Calu3 (cell line): ENCODE measurements at regions not wholly inside any gene's neighbourhood (a gene's known extent, or its start where the extent isn't known, plus 50 kb on each side); places are given as distances from the start of the nearest gene placed in this dataset.

ENCODE experiments used
- BruUV-seq: library from RNA; stranded (reverse); fragments of 400-500 nt; replicated peaks from 2 replicates; lab custom pipeline; 2021; lab: Mats Ljungman, UMichigan
- CTCF ChIA-PET: fragments of 300-600 bp; sonication (Branson Sonifier 250); formaldehyde crosslinking; loops from one replicate; lab custom pipeline; 2022; ENCODE audit warnings: antibody characterized with exemption; lab: Charles Lee
- DNase-seq: peaks from one replicate; pipeline ENCODE4 v3.0.0; 2022
- H3K27ac Mint-ChIP-seq: one replicate; pipeline ENCODE4 v1.8.0; 2022; ENCODE audit warnings: mixed read lengths; ENCODE audit not compliant: unreplicated experiment
- H3K27me3 Mint-ChIP-seq: one replicate; pipeline ENCODE4 v1.8.0; 2022; ENCODE audit warnings: mixed read lengths; ENCODE audit not compliant: unreplicated experiment
- H3K36me3 Mint-ChIP-seq: one replicate; pipeline ENCODE4 v1.8.0; 2022; ENCODE audit warnings: mild to moderate bottlenecking, moderate library complexity, mixed read lengths; ENCODE audit not compliant: insufficient read depth, unreplicated experiment
- H3K4me1 Mint-ChIP-seq: one replicate; pipeline ENCODE4 v1.8.0; 2022; ENCODE audit warnings: mild to moderate bottlenecking, low read depth, mixed read lengths; ENCODE audit not compliant: unreplicated experiment
- H3K4me3 Mint-ChIP-seq: one replicate; pipeline ENCODE4 v1.8.0; 2022; ENCODE audit warnings: mild to moderate bottlenecking, low read depth, moderate library complexity, mixed read lengths; ENCODE audit not compliant: unreplicated experiment
- H3K9me3 Mint-ChIP-seq: one replicate; pipeline ENCODE4 v1.8.0; 2022; ENCODE audit warnings: low read depth, mixed read lengths; ENCODE audit not compliant: unreplicated experiment
- intact Hi-C: fragments of 100-400 bp; cut with micrococcal nuclease; formaldehyde crosslinking; loops from one replicate; pipeline ENCODE4 v1.10.0; 2022; ENCODE audit not compliant: unreplicated experiment
- TF ChIP-seq, protein P1 (sequence below): fragments of 200-600 bp; IDR thresholded peaks from one replicate; pipeline ENCODE4 v1.8.0; 2022; ENCODE audit warnings: antibody characterized with exemption; ENCODE audit not compliant: unreplicated experiment

DNA sequence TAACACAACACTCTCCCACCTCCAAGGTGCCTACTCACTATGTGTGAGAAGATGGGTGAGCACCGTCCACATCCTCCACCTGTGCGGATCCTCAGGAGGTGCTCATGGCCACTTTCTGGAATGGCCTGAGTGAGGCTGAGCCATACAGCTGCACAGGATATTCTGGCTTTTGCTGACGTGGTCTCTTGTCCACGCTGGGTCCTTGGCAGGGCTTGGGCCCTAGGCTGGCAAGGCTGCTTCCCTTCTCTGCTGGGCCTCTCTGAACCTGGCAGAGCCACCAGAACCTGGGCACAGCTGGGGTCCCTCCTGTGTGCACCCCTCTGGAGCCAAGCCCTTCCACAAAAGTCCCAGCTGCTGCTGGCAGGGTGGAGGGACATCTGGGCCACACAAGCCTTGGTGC, 56.4 kb upstream of the IER5L start:
- no peak for DNase-seq
- Mint-ChIP-seq H3K27me3 (peaks cover 13% of the 10 kb centered on the region), H3K9me3 (peaks cover 9% of the 10 kb centered on the region), H3K27ac (no peak overlapping the region), H3K4me1 (no peaks in the 10 kb centered on the region), H3K36me3 (no peaks in the 10 kb centered on the region), H3K4me3 (no peak overlapping the region)
- TF ChIP-seq, protein P1, sequence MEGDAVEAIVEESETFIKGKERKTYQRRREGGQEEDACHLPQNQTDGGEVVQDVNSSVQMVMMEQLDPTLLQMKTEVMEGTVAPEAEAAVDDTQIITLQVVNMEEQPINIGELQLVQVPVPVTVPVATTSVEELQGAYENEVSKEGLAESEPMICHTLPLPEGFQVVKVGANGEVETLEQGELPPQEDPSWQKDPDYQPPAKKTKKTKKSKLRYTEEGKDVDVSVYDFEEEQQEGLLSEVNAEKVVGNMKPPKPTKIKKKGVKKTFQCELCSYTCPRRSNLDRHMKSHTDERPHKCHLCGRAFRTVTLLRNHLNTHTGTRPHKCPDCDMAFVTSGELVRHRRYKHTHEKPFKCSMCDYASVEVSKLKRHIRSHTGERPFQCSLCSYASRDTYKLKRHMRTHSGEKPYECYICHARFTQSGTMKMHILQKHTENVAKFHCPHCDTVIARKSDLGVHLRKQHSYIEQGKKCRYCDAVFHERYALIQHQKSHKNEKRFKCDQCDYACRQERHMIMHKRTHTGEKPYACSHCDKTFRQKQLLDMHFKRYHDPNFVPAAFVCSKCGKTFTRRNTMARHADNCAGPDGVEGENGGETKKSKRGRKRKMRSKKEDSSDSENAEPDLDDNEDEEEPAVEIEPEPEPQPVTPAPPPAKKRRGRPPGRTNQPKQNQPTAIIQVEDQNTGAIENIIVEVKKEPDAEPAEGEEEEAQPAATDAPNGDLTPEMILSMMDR = no peak
- intact Hi-C loops = no loop called here
- no TSS peak for BruUV-seq
- CTCF ChIA-PET = no interaction called here

DNA sequence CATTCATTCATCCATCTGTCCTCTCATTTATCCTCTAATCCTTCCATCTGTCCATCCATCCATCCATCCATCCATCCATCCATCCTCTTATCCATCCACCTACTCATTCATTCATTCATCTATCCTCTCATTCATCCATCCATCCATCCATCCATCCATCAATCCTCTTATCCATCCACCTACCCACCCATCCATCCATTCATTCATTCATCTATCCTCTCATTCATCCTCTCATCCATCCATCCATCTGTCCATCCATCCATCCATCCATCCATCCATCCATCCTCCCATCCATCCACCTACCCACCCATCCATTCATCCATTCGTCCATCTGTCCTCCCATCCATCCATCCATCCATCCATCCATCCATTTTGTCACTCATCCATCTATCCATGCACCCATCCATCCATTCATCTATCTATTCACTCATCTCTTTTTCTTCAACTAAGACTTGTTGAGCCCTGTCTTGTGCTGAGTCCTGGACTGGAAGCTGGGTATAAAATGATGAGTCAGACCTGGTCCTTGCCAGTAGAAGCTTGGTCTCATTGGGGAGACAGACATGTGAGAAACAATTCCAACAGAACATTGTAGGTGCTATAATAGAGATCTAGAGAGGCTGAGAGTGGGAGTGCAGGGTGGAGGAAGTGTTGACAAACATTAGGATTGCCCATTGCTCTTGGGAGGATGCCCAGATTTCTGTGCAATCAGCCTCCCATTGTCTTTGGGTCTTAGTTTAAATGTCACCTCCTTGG, 55.0 kb upstream of the IER5L start:
- H3K27ac Mint-ChIP-seq = no peak overlapping the region
- intact Hi-C loops = no loop called here
- DNase-seq = no peak
- CTCF ChIA-PET = no interaction called here
- peaks cover 9% of the 10 kb centered on the region for H3K9me3 Mint-ChIP-seq
- H3K27me3 Mint-ChIP-seq = peaks cover 13% of the 10 kb centered on the region
- BruUV-seq = no TSS peak
- no peaks in the 10 kb centered on the region for H3K4me1 Mint-ChIP-seq
- no peak overlapping the region for H3K4me3 Mint-ChIP-seq
- H3K36me3 Mint-ChIP-seq = no peaks in the 10 kb centered on the region
- TF ChIP-seq, protein P1 = no peak

DNA sequence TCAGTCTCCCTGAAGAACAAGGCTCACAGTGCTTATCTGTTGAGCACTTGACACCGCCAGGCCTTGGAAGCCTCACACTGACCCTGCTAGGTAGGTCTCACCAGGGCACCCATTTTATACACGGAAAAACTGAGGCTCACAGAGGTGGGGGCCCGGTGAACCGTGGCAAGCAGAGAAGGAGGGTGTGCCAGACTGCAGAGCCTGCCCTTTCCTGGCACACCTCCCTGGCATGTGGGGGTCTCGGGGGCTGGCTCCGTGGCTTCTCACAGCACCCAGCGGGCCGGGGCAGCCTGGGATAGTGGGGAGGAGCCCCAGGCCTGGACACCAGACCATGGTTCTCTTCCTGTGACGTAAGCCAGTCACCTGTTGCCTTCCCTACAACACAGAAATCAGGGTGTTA, 53.7 kb upstream of the IER5L start:
- DNase-seq = no peak
- Mint-ChIP-seq H3K4me1 (no peaks in the 10 kb centered on the region), H3K27me3 (peaks cover 13% of the 10 kb centered on the region), H3K4me3 (no peak overlapping the region), H3K36me3 (no peaks in the 10 kb centered on the region), H3K27ac (no peak overlapping the region), H3K9me3 (peaks cover 9% of the 10 kb centered on the region)
- CTCF ChIA-PET = no interaction called here
- intact Hi-C loops = no loop called here
- BruUV-seq = no TSS peak
- TF ChIP-seq, protein P1 = no peak

DNA sequence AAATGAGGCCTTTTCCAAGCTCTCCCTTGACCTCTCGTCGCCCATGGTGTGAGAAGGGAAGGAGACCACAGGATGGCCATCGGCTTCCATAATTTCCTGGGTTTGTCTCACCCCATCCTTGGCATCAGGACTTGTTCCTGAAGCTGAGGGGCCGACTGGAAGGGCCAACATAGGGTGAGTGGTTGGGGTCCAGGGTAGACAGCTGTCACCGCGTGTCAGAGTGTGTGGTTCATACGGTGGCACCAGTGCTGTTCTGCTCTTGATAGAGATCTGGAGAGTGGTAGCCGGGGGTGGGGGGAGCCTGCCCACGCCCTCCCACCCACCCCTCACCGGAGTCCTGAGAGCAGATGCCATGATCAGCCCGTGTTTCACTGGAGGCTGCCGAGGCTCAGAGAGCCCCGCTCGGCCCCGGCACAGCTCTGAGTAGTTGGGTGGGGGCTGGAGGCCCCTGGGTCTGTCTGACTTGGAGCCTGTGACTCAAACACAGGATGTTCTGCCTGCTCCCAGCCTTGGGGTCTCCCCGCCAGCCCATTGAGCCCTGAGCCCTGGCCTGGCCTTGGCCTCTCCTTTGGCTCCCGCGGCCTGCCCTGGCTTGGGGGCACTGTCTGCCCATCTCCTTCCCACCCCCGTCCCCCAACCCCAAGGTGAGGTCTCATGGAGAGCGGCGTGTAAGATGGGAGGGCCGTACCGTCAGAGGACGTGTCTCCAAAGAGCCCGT, 53.1 kb upstream of the IER5L start:
- peaks cover 9% of the 10 kb centered on the region for H3K9me3 Mint-ChIP-seq
- CTCF ChIA-PET = no interaction called here
- H3K27ac Mint-ChIP-seq = no peak overlapping the region
- no peaks in the 10 kb centered on the region for H3K36me3 Mint-ChIP-seq
- H3K4me3 Mint-ChIP-seq = no peak overlapping the region
- no TSS peak for BruUV-seq
- TF ChIP-seq, protein P1 = no peak
- no peak for DNase-seq
- peaks cover 13% of the 10 kb centered on the region for H3K27me3 Mint-ChIP-seq
- intact Hi-C loops = no loop called here
- H3K4me1 Mint-ChIP-seq = no peaks in the 10 kb centered on the region
